ENCODE measurements at regions not wholly inside any gene's neighbourhood (a gene's known extent, or its start where the extent isn't known, plus 50 kb on each side); places are given as distances from the start of the nearest gene placed in this dataset.
A peak's percentile ranks its signal among the peaks of the same experiment; 100 is the strongest.
"Not testable (repeated sequence)": the region's sequence is repeated elsewhere in the genome, so short reads cannot be mapped to it uniquely, and the experiment has no call there.

- FAIRE-seq: no peak
These were observed 60.5 kb downstream of the DSEL start for GRCh38 chr18:67455890-67456501.

DNA sequence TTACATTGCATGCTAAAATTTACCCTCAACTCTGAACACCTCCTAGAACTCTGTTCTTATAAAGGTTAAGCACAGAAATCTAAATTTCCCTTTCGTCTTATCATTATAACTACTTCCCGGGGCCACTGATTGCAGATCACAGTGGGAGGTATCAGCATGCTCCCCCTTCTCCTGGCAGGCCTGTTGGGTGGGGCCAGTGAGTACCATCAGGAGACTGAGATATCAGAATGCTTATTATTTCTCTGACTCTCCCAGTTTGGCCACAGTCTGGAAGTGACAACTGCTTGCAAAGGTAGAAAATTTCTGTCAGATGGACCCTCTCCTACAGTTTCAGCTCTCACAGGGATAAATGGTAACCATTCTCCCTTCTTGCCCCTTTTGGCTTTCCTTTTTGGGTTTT lies 62.6 kb downstream of the DSEL start:
- no peak for FAIRE-seq

GRCh38 chr18:67451960-67452359 lies 64.6 kb downstream of the DSEL start:
- FAIRE-seq: no peak

DNA sequence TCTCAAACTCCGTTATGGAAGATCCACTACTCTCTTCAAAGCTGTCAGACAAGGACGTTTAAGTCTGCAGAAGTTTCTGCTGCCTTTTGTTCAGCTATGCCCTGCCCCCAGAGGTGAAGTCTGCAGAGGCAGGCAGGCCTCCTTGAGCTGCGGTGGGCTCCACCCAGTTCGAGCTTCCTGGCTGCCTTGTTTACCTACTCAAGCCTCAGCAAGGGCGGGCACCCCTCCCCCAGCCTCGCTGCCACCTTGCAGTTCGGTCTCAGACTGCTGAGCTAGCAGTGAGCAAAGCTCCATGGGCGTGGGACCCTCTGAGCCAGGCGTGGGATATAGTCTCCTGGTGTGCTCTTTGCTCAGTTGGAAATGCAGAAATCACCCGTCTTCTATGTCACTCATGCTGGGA lies 65.4 kb downstream of the DSEL start:
- not testable (repeated sequence) for FAIRE-seq

DNA sequence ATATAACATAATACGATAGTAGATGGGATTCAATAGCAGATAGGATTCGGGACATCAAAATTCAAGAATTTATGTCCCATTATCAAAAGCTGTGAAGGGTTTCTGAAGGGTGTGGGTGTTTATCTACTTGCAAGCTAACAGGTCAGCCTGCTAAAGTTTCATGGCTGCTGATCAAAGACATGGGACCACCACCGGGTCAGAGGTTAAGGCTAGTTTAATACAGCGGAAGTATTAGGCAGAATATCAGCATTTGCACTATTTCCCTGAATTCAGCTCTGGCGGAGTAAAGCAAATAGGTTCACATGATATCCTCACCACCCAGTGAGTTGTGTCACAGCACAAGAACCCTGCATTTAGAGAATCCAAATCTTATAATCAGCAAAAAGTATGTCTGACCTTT lies 82.5 kb downstream of the DSEL start:
- FAIRE-seq: no peak

DNA sequence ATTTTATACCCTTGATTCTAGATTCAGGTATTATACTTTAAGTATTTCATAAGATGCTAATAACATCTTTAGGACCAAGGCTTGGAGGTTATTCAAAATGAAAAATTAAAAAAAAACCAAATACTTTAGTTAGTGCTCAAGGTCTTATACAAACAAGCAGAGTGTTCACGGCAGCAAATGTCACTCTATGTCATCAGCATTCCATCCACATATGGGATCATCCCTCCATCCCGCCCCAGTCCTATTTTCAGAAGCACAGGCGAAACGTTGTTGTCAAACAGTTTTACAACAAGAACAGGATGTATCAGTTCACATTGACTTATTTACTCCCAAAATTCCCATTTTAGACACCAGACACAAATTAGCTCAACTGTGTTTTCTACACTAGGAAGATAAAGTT lies 83.7 kb downstream of the DSEL start:
- FAIRE-seq: no peak

GRCh38 chr18:67428805-67429204 lies 87.7 kb downstream of the DSEL start:
- FAIRE-seq: no peak

- no peak for FAIRE-seq
These were observed 88.4 kb downstream of the DSEL start for GRCh38 chr18:67428158-67428557.

DNA sequence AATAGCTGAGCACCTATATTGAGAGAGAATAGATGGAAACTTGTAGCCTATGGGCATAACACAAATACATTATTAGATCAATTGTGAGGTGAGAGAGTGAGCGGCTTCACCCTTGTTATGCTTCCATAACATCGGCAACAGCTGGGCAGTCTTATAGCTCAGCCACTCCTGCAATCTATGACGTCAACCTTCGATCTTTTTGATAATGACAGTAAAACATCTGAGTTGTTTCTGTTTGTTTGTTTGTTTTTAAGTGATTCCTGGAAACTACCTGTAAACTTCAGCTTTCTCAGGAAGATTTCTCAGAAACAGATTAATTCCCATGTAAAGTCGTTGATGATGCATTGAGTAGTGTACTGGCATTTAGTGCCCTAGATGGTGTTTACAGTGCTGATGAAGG lies 90.0 kb downstream of the DSEL start:
- FAIRE-seq: no peak

DNA sequence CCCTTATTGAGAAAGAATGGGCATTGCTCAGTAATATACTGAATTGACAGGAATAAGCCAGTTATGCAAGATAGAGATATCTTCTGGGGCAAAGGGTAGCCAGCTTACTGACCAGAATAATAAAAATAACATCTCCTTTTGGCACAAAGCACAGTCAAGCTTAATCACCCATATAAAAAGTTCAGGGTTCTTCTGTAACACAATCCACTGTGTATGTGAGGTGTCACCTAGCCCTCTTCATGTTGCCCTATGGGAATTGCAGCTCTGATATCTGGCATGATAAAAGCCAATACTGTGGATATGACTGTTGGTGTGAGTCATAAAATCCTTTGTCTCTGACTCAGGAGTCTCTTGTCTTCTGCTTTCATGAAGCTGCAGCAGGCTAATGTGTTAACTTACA lies 90.8 kb downstream of the DSEL start:
- no peak for FAIRE-seq

DNA sequence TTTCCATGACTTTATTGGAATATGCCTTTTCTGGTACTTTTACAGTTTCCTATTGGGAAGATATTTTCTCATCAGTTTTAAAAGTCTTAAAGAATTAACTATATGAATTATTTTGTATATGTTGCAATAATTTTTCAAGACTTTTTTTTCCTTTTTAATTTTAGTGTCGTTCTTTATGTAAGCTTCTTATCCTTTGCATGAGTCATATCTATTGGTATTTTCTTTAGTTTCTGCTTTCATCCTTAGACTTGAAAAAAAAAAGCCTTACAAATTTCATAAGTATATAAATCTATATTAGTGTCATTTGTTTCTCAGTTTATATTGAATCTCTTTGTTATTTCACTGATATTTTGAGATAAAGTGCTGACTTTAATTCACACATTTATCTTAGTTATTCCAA lies 94.9 kb downstream of the DSEL start:
- FAIRE-seq: no peak

DNA sequence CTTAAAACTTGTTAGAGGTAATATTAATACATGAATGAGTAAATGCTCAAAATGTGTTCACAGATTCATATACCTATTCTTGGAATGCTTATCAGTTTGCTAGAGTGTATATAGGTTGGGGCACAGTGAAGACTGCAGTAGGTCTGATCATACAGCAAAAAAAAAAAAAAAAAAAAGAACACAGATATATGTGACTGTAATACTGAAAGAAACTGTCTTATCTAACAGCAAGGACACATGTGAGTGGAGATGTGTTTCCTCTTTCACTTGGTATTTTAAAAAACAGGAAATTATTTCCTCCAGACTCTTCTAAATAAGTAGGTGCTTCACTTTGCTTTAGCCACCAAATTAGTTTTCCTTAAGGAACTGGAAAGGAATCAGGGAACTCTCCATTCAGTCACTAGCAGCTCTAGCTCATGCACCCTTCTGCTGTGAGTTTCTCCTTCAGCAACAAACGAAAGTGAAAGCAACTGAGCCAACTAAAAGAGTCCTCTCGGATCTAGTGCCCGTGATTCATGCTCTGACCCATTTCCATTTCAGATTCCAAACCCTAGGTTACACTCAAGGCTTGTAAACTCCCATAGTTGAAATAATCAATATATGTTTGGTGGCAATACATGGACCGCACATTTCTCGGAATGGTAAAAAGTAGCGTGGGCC lies 98.5 kb downstream of the DSEL start:
- FAIRE-seq: peak; percentile 65

DNA sequence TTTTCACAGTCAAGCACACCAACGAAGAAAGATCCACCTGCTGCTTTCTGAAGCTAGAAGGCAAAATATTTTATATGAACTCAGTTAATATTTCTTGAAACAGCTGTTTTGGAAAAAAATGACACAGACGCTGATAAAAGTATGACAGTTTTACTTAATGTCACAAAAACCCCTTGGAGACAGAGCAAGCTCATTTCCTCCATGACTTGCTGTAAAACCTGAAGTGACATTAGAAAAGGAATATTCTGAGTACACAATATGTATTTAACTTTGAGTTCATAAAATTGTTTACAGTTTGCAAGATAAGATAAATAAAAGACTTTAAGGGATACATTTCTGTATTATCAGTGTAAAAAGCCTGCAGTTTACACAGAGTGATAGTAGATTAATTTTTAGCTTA lies 105.4 kb downstream of the DSEL start:
- no peak for FAIRE-seq

DNA sequence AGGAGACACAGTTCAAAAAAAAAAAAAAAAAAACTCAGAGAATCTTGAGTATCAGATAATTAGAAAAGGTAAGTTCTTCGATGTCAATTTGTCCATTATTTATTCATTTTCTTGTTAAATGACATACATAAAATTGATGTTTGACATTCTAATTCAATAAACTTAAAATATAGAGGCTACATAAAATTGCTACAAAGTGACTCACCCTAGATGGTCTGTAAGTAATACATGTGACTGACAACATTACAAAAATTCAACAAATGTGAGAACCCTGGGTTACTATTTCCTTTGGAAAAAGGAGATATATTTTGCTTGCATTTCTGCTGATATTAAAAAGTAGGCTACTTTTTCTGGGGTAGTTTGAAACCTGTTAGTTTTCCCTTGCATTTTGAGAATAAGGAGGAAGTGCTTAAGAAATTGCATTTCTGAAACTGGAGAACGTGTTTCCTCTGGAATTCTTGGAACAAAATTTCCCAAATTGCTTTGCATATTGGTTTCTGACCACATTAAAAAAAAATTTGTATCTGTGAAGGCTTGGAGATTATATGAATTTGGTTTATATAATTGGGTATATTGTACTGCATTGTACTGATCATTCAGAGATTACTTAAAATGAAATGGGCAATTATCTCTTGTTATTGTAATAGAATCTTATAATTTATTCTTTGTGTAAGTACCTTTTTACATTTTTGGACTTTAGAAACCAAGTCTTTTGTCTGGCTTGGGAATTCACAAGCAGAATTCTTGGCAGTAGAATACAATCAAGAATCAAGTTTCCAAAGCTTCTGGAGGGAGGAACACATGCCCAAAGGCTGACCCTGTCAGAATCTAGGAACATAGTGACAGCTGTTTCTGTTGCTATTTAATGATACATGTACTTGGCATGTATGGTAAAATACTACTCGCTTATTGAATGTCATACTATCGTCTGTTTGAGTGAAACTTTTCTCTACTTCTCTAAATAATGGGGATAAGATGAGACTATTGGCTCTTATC lies 106.1 kb downstream of the DSEL start:
- FAIRE-seq: no peak

DNA sequence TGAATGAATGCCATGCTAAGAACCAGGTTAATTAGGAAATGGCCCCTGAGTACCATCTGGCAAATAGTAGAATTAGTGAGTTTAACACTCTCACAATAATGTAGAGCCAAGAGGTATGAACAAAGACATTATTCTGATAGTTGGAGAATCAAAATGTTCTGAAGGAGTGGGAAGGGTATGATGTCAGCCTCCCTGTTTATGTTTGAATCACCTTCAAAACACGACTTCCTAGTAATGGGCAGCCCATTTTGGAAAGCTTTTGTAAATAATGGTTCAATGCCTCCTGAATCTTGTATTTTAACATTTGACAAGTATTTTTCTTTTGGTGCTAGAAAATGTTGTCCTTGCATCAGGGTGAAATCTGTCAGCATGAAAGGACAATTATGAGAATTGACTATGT lies 108.3 kb downstream of the DSEL start:
- no peak for FAIRE-seq

DNA sequence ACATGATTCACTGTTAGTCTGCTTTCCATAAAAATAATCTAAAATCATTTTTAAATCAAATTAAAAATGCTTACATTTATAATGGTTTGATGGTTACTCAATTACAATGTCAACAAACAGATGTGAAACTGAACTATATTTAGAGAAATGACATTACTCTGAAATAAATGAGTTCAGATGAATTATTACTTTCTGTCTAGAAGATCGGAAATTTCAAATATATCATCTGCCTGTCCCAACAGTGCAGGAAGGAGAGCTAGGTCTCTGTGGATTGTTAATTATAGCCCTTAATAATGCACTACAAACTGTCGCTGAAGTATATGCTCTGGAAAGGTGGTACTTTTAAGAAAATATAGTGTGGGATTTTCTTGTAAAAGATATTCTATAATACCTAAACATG lies 109.8 kb downstream of the DSEL start:
- no peak for FAIRE-seq

DNA sequence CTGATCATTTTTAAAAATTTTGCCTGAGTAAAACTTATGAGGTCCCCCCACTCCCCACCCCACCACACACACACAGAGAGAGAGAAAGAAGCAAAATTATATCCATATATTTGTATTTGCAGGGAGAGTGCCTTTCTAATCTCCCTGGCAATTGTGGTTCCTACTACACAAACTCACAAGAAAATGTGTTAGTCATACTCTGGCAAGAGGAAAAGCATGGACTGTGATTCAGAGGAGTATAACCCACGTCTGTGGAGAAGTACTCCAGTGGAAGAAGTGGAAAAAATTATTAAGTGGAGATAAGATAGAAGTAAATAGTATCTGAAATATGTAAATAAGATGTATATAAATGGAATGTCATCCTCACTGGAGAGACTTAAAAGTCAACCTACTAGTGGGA lies 114.0 kb downstream of the DSEL start:
- FAIRE-seq: no peak

- FAIRE-seq: peak; percentile 96
These were observed 115.9 kb downstream of the DSEL start for GRCh38 chr18:67400502-67401117.

GRCh38 chr18:67386032-67386431 lies 130.5 kb downstream of the DSEL start:
- FAIRE-seq: no peak

GRCh38 chr18:67385455-67385854 lies 131.1 kb downstream of the DSEL start:
- no peak for FAIRE-seq

DNA sequence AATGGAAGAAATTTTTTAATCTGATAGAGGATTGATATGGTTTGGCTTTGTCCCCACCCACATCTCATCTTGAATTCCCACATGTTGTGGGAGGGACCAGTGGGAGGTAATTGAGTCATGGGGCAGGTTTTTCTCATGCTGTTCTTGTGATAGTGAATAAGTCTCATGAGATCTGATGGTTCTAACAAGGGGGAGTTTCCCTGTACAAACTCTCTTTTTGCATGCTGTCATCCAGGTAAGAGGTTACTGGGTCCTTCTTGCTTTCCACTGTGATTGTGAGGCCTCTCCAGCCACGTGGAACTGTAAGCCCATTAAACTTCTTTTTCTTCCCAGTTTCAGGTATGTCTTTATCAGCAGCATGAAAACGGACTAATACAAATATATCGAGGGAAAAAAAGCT lies 132.5 kb downstream of the DSEL start:
- not testable (repeated sequence) for FAIRE-seq

- FAIRE-seq: no peak
These were observed 134.8 kb downstream of the DSEL start for GRCh38 chr18:67381608-67382150.

DNA sequence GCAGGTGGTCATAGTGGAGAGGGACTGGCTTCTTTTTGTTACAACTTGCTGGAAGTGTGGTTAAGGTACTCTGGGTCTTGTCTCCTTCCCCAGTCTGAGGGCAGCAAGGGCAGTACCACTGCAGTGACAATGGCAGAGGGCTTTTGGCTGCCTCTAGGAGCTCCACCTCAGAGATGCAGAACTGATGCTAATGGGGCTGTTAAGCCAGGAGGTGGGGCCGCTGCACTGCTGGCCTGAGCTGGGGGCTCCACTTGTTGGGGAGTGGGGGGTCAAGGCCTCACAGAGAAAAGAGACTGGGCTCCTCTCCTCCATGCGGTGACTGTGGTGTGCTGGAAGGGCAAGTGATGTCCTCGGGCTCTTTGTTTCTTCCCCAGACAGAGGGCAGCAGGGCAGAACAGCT lies 135.7 kb downstream of the DSEL start:
- no peak for FAIRE-seq

Measured in A204.1 (cell line).